Adipocyte (in vitro differentiated cells): ENCODE measurements at regions not wholly inside any gene's neighbourhood (a gene's known extent, or its start where the extent isn't known, plus 50 kb on each side); places are given as distances from the start of the nearest gene placed in this dataset.
A peak's percentile ranks its signal among the peaks of the same experiment; 100 is the strongest.
"Not testable (repeated sequence)": the region's sequence is repeated elsewhere in the genome, so short reads cannot be mapped to it uniquely, and the experiment has no call there.

ENCODE experiments used
- DNase-seq: peaks from one replicate; pipeline ENCODE4 v3.0.0-alpha.2; 2015; ENCODE audit warnings: low read depth
- H3K27me3 ChIP-seq: replicated peaks from 2 replicates; pipeline ENCODE4 v1.7.0; 2013; ENCODE audit warnings: mild to moderate bottlenecking, low read length, moderate library complexity; ENCODE audit not compliant: control insufficient read depth, insufficient read depth
- H3K36me3 ChIP-seq: 2 replicates; pipeline ENCODE4 v1.7.0; 2013; ENCODE audit warnings: low read length, mild to moderate bottlenecking, moderate library complexity; ENCODE audit not compliant: control insufficient read depth, insufficient read depth, severe bottlenecking
- H3K4me1 ChIP-seq: 2 replicates; pipeline ENCODE4 v1.7.0; 2013; ENCODE audit warnings: mild to moderate bottlenecking, low read length, moderate library complexity; ENCODE audit not compliant: control insufficient read depth, insufficient read depth
- H3K4me3 ChIP-seq: 2 replicates; pipeline ENCODE4 v1.7.0; 2013; ENCODE audit warnings: mild to moderate bottlenecking, low read length, moderate library complexity
- H3K9ac ChIP-seq: 2 replicates; pipeline ENCODE4 v1.7.0; 2013; ENCODE audit warnings: mild to moderate bottlenecking, low read length, moderate library complexity
- H3K9me3 ChIP-seq: 2 replicates; pipeline ENCODE4 v1.7.0; 2013; ENCODE audit warnings: mild to moderate bottlenecking, low read length, moderate library complexity; ENCODE audit not compliant: control insufficient read depth

GRCh38 chr21:38112219-38112789 lies 144.5 kb upstream of the KCNJ15 start:
- Histone ChIP-seq H3K9ac (no peak overlapping the region), H3K27me3 (peaks cover 25% of the 10 kb centered on the region), H3K4me1 (no peaks in the 10 kb centered on the region), H3K36me3 (no peaks in the 10 kb centered on the region), H3K9me3 (no peaks in the 10 kb centered on the region), H3K4me3 (no peak overlapping the region)
- DNase-seq, result no peak

GRCh38 chr21:38114717-38115333 lies 142.0 kb upstream of the KCNJ15 start:
- peaks cover 25% of the 10 kb centered on the region for H3K27me3 ChIP-seq
- no peak overlapping the region for H3K4me3 ChIP-seq
- no peak for DNase-seq
- no peak overlapping the region for H3K9ac ChIP-seq
- no peaks in the 10 kb centered on the region for H3K36me3 ChIP-seq
- H3K4me1 ChIP-seq, result no peaks in the 10 kb centered on the region
- no peaks in the 10 kb centered on the region for H3K9me3 ChIP-seq

GRCh38 chr21:38115870-38116269 lies 140.9 kb upstream of the KCNJ15 start:
- no peak for DNase-seq
- H3K36me3 ChIP-seq, result no peaks in the 10 kb centered on the region
- H3K27me3 ChIP-seq, result peaks cover 25% of the 10 kb centered on the region
- H3K9me3 ChIP-seq, result no peaks in the 10 kb centered on the region
- H3K4me1 ChIP-seq, result no peaks in the 10 kb centered on the region
- no peak overlapping the region for H3K4me3 ChIP-seq
- H3K9ac ChIP-seq, result no peak overlapping the region

- no peak for DNase-seq
- H3K4me1 ChIP-seq, result no peaks in the 10 kb centered on the region
- no peaks in the 10 kb centered on the region for H3K36me3 ChIP-seq
- peaks cover 7% of the 10 kb centered on the region for H3K27me3 ChIP-seq
- H3K9me3 ChIP-seq, result no peaks in the 10 kb centered on the region
- no peak overlapping the region for H3K4me3 ChIP-seq
- no peak overlapping the region for H3K9ac ChIP-seq
Observed at GRCh38 chr21:38119793-38120192, 137.0 kb upstream of the KCNJ15 start.

- not testable (repeated sequence) for DNase-seq, H3K9ac ChIP-seq
Observed at GRCh38 chr21:38120679-38120983, 136.2 kb upstream of the KCNJ15 start.

GRCh38 chr21:38120984-38121855 lies 135.6 kb upstream of the KCNJ15 start:
- Histone ChIP-seq H3K4me1 (no peaks in the 10 kb centered on the region), H3K27me3 (peaks cover 5% of the 10 kb centered on the region), H3K4me3 (no peak overlapping the region), H3K9ac (no peak overlapping the region), H3K9me3 (no peaks in the 10 kb centered on the region), H3K36me3 (no peaks in the 10 kb centered on the region)
- DNase-seq, result no peak

More at GRCh38 chr21:38120679-38120983, 136.2 kb upstream of the KCNJ15 start:
- H3K9me3 ChIP-seq, H3K36me3 ChIP-seq, H3K4me1 ChIP-seq, H3K27me3 ChIP-seq, H3K4me3 ChIP-seq: not testable (repeated sequence)

GRCh38 chr21:38121888-38122720 lies 134.7 kb upstream of the KCNJ15 start:
- no peaks in the 10 kb centered on the region for H3K9me3 ChIP-seq
- H3K4me3 ChIP-seq, result no peak overlapping the region
- H3K9ac ChIP-seq, result no peak overlapping the region
- no peak for DNase-seq
- peaks cover 7% of the 10 kb centered on the region for H3K27me3 ChIP-seq
- H3K36me3 ChIP-seq, result no peaks in the 10 kb centered on the region
- H3K4me1 ChIP-seq, result no peaks in the 10 kb centered on the region

GRCh38 chr21:38123626-38124025 lies 133.2 kb upstream of the KCNJ15 start:
- H3K36me3 ChIP-seq, result no peaks in the 10 kb centered on the region

GRCh38 chr21:38126666-38127303 lies 130.0 kb upstream of the KCNJ15 start:
- Histone ChIP-seq H3K36me3 (no peaks in the 10 kb centered on the region), H3K4me3 (no peak overlapping the region), H3K9me3 (no peaks in the 10 kb centered on the region), H3K9ac (no peak overlapping the region), H3K4me1 (no peaks in the 10 kb centered on the region), H3K27me3 (peaks cover 18% of the 10 kb centered on the region)
- peak; percentile 60 for DNase-seq

More at GRCh38 chr21:38123626-38124025, 133.2 kb upstream of the KCNJ15 start:
- Histone ChIP-seq H3K4me3 (no peak overlapping the region), H3K4me1 (no peaks in the 10 kb centered on the region), H3K9ac (no peak overlapping the region), H3K9me3 (no peaks in the 10 kb centered on the region), H3K27me3 (peaks cover 14% of the 10 kb centered on the region)
- DNase-seq, result no peak

- H3K27me3 ChIP-seq, result peaks cover 18% of the 10 kb centered on the region
- H3K9me3 ChIP-seq, result no peaks in the 10 kb centered on the region
- no peaks in the 10 kb centered on the region for H3K4me1 ChIP-seq
- no peak for DNase-seq
- H3K4me3 ChIP-seq, result no peak overlapping the region
- no peak overlapping the region for H3K9ac ChIP-seq
- H3K36me3 ChIP-seq, result no peaks in the 10 kb centered on the region
Observed at GRCh38 chr21:38129711-38130110, 127.1 kb upstream of the KCNJ15 start.
